Common myeloid progenitor, CD34-positive (primary cell): ENCODE measurements at regions not wholly inside any gene's neighbourhood (a gene's known extent, or its start where the extent isn't known, plus 50 kb on each side); places are given as distances from the start of the nearest gene placed in this dataset.

Experiments used
- CTCF ChIA-PET: fragments of 350-600 bp; sonication (Branson Sonifier 250); formaldehyde crosslinking; loops from one replicate; lab custom pipeline; 2021; ENCODE audit warnings: antibody characterized with exemption; lab: Charles Lee
- POLR2A ChIA-PET: fragments of 350-600 bp; sonication (Branson Sonifier 250); formaldehyde crosslinking; loops from one replicate; lab custom pipeline; 2021; ENCODE audit warnings: antibody characterized with exemption; lab: Charles Lee
- DNase-seq, 3 donors: peaks; one replicate each; pipeline versions ENCODE4 v3.0.0 to v3.0.0-alpha.2; 2013
- H3K27ac ChIP-seq, 2 experiments: 1 replicate in 1 of 2; 2 replicates in 1 of 2; pipeline ENCODE4 v1.7.0; 2013; ENCODE audit warnings: inconsistent platforms in 2 of 2, low read length in 2 of 2, mild to moderate bottlenecking in 2 of 2, low read depth in 1 of 2, moderate library complexity in 1 of 2; ENCODE audit not compliant: severe bottlenecking in 2 of 2, insufficient read depth in 1 of 2, poor library complexity in 1 of 2
- H3K27me3 ChIP-seq, 5 experiments: replicated peaks in 2 of 5; 1 replicate in 3 of 5; 2 replicates in 2 of 5; pipeline versions ENCODE4 v1.6.1 to v1.7.0; 2013; ENCODE audit warnings: low read length in 4 of 5, mild to moderate bottlenecking in 2 of 5, moderate library complexity in 2 of 5, inconsistent platforms in 1 of 5; ENCODE audit not compliant: insufficient read depth in 5 of 5, control insufficient read depth in 4 of 5
- H3K36me3 ChIP-seq, 4 experiments: 1 replicate in 2 of 4; 2 replicates in 2 of 4; pipeline versions ENCODE4 v1.6.1 to v1.7.0; 2013; ENCODE audit warnings: low read length in 3 of 4, control low read depth in 1 of 4, mild to moderate bottlenecking in 1 of 4; ENCODE audit not compliant: control insufficient read depth in 4 of 4, insufficient read depth in 4 of 4
- H3K4me1 ChIP-seq, 4 experiments: 1 replicate in 3 of 4; 2 replicates in 1 of 4; pipeline versions ENCODE4 v1.6.1 to v1.7.1; 2013; ENCODE audit warnings: low read length in 3 of 4, mild to moderate bottlenecking in 3 of 4, control low read depth in 1 of 4, inconsistent platforms in 1 of 4, moderate library complexity in 1 of 4; ENCODE audit not compliant: control insufficient read depth in 4 of 4, insufficient read depth in 4 of 4; ENCODE audit errors: control extremely low read depth in 1 of 4
- H3K4me3 ChIP-seq, 7 experiments: 1 replicate in 4 of 7; 2 replicates in 3 of 7; pipeline versions ENCODE4 v1.5.1 to v1.7.0; 2013; ENCODE audit warnings: mild to moderate bottlenecking in 7 of 7, low read length in 6 of 7, moderate library complexity in 6 of 7, inconsistent platforms in 2 of 7, low read depth in 2 of 7, control low read depth in 1 of 7; ENCODE audit not compliant: insufficient read depth in 4 of 7, control insufficient read depth in 1 of 7; ENCODE audit errors: extremely low read depth in 1 of 7
- H3K9me3 ChIP-seq, 5 experiments: 1 replicate in 4 of 5; 2 replicates in 1 of 5; pipeline versions ENCODE4 v1.6.1 to v1.7.1; 2013; ENCODE audit warnings: low read length in 4 of 5, mild to moderate bottlenecking in 2 of 5, inconsistent platforms in 1 of 5, low read depth in 1 of 5, moderate library complexity in 1 of 5; ENCODE audit not compliant: control insufficient read depth in 4 of 5, insufficient read depth in 2 of 5; ENCODE audit errors: control extremely low read depth in 1 of 5
- WGBS: methylation state at CpG from one replicate; pipeline ENCODE4 v1.1.5; 2013; ENCODE audit not compliant: insufficient coverage; 5-methylcytosine and 5-hydroxymethylcytosine counted together

- WGBS: 73% methylated on average over 10 of the region's 10 CpGs
- no peaks in the 10 kb centered on the region for H3K4me1 ChIP-seq
- no peak overlapping the region for H3K27ac ChIP-seq
- DNase-seq: no peak
- CTCF ChIA-PET: no interaction called here
- no peaks in the 10 kb centered on the region for H3K36me3 ChIP-seq
- no peaks in the 10 kb centered on the region for H3K9me3 ChIP-seq
- peaks cover 0 to 8% (median 0%) of the 10 kb centered on the region in 5 experiments for H3K27me3 ChIP-seq
- H3K4me3 ChIP-seq: no peak overlapping the region
- POLR2A ChIA-PET: no interaction called here
Observed at GRCh38 chr15:33256874-33257273, 53.9 kb upstream of the RYR3 start.

GRCh38 chr15:33244471-33244870 lies 50.0 kb upstream of the FMN1 start:
- Histone ChIP-seq H3K4me3 (no peak overlapping the region), H3K27ac (no peak overlapping the region), H3K36me3 (no peaks in the 10 kb centered on the region), H3K27me3 (peaks cover 0 to 2% (median 0%) of the 10 kb centered on the region in 5 experiments), H3K9me3 (no peaks in the 10 kb centered on the region), H3K4me1 (peaks cover 0 to 3% (median 0%) of the 10 kb centered on the region in 4 experiments)
- CTCF ChIA-PET: interaction anchor here (2.0 kb wide), 1 partner anchor 10 kb away, joined by 5 read pairs; no protein-coding TSS in a partner anchor
- POLR2A ChIA-PET: no interaction called here
- no peak for DNase-seq
- WGBS: 100% methylated on average over 3 of the region's 3 CpGs
